Liver (tissue), 8 donors: ENCODE measurements at regions not wholly inside any gene's neighbourhood (a gene's known extent, or its start where the extent isn't known, plus 50 kb on each side); places are given as distances from the start of the nearest gene placed in this dataset.

ENCODE experiments used
- DNase-seq: peaks from one replicate; pipeline ENCODE4 v3.0.0-alpha.2; 2017; ENCODE audit warnings: low spot score
- H3K27ac ChIP-seq, 2 donors: one replicate each; pipeline ENCODE4 v1.7.0; 2013; ENCODE audit warnings: inconsistent platforms in 2 of 2, low read length in 2 of 2, control low read depth in 1 of 2, low read depth in 1 of 2, mild to moderate bottlenecking in 1 of 2
- H3K27me3 ChIP-seq, 4 donors: one replicate each; pipeline versions ENCODE4 v1.6.1 to v1.7.0; 2013; ENCODE audit warnings: low read length in 3 of 4, inconsistent platforms in 1 of 4, mild to moderate bottlenecking in 1 of 4, moderate library complexity in 1 of 4; ENCODE audit not compliant: control insufficient read depth in 4 of 4, insufficient read depth in 4 of 4
- H3K36me3 ChIP-seq, 4 donors: one replicate each; pipeline versions ENCODE4 v1.6.1 to v1.7.0; 2013; ENCODE audit warnings: low read length in 3 of 4, mild to moderate bottlenecking in 3 of 4, low read depth in 1 of 4, moderate library complexity in 1 of 4; ENCODE audit not compliant: control insufficient read depth in 4 of 4, insufficient read depth in 3 of 4
- H3K4me1 ChIP-seq, 4 donors: one replicate each; pipeline versions ENCODE4 v1.6.1 to v1.7.0; 2013; ENCODE audit warnings: low read length in 3 of 4, mild to moderate bottlenecking in 3 of 4, moderate library complexity in 1 of 4; ENCODE audit not compliant: control insufficient read depth in 4 of 4, insufficient read depth in 4 of 4
- H3K4me3 ChIP-seq, 3 donors: one replicate each; pipeline versions ENCODE4 v1.6.1 to v1.7.0; 2013; ENCODE audit warnings: low read length in 3 of 3, control low read depth in 1 of 3, low read depth in 1 of 3, mild to moderate bottlenecking in 1 of 3
- H3K9ac ChIP-seq, 2 donors: one replicate each; pipeline ENCODE4 v1.7.0; 2013; ENCODE audit warnings: low read length in 2 of 2, mild to moderate bottlenecking in 2 of 2, moderate library complexity in 2 of 2, control low read depth in 1 of 2, low read depth in 1 of 2
- H3K9me3 ChIP-seq, 4 donors: one replicate each; pipeline versions ENCODE4 v1.6.1 to v1.7.0; 2013; ENCODE audit warnings: low read length in 3 of 4; ENCODE audit not compliant: control insufficient read depth in 4 of 4
- EGR1 ChIP-seq, 2 donors: IDR thresholded peaks; 2 replicates each; pipeline ENCODE4 v1.6.1; 2016 to 2018; ENCODE audit warnings: antibody characterized with exemption in 2 of 2, low read depth in 2 of 2
- FOXA1 ChIP-seq: IDR thresholded peaks from 2 replicates; pipeline ENCODE4 v1.6.1; 2016; ENCODE audit warnings: antibody characterized with exemption
- FOXA2 ChIP-seq: IDR thresholded peaks from 2 replicates; pipeline ENCODE4 v1.6.1; 2016; ENCODE audit warnings: antibody characterized with exemption
- GABPA ChIP-seq, 2 donors: IDR thresholded peaks in 1 of 2; conservative IDR thresholded peaks in 1 of 2; 2 replicates each; pipeline ENCODE4 v1.6.1; 2016; ENCODE audit warnings: antibody characterized with exemption in 2 of 2, mild to moderate bottlenecking in 1 of 2, moderate library complexity in 1 of 2
- HNF4A ChIP-seq, 2 donors: conservative IDR thresholded peaks; 2 replicates each; pipeline ENCODE4 v1.6.1; 2016; ENCODE audit warnings: antibody characterized with exemption in 2 of 2, mild to moderate bottlenecking in 2 of 2
- HNF4G ChIP-seq: IDR thresholded peaks from 2 replicates; pipeline ENCODE4 v1.6.1; 2016; ENCODE audit warnings: antibody characterized with exemption
- JUND ChIP-seq, 2 donors: IDR thresholded peaks; 2 replicates each; pipeline ENCODE4 v1.6.1; 2016; ENCODE audit warnings: antibody characterized with exemption in 2 of 2
- NR2F2 ChIP-seq: IDR thresholded peaks from 2 replicates; pipeline ENCODE4 v1.6.1; 2016; ENCODE audit warnings: antibody characterized with exemption
- RAD21 ChIP-seq, 2 donors: IDR thresholded peaks; 2 replicates each; pipeline ENCODE4 v1.6.1; 2016; ENCODE audit warnings: antibody characterized with exemption in 2 of 2, mild to moderate bottlenecking in 2 of 2
- RXRA ChIP-seq, 2 donors: IDR thresholded peaks; 2 replicates each; pipeline ENCODE4 v1.6.1; 2017 to 2018; ENCODE audit warnings: antibody characterized with exemption in 2 of 2, mild to moderate bottlenecking in 1 of 2
- SP1 ChIP-seq: IDR thresholded peaks from 2 replicates; pipeline ENCODE4 v1.6.1; 2018; ENCODE audit warnings: antibody characterized with exemption, mild to moderate bottlenecking
- TAF1 ChIP-seq: conservative IDR thresholded peaks from 2 replicates; pipeline ENCODE4 v1.6.1; 2016; ENCODE audit warnings: antibody characterized with exemption, mild to moderate bottlenecking
- YY1 ChIP-seq: IDR thresholded peaks from 2 replicates; pipeline ENCODE4 v1.6.1; 2016; ENCODE audit warnings: antibody characterized with exemption, mild to moderate bottlenecking
- WGBS: extraction: QIAGEN DNeasy Blood & Tissue Kit; methylation state at CpG from one replicate; pipeline ENCODE4 v1.1.7; 2013; 5-methylcytosine and 5-hydroxymethylcytosine counted together
- TF ChIP-seq, protein P1 (sequence below): IDR thresholded peaks from 2 replicates; pipeline ENCODE4 v1.6.1; 2016; ENCODE audit warnings: antibody characterized with exemption, mild to moderate bottlenecking
- TF ChIP-seq, protein P2 (sequence below): IDR thresholded peaks from 2 replicates; pipeline ENCODE4 v1.6.1; 2016; ENCODE audit warnings: antibody characterized with exemption
- TF ChIP-seq, protein P3 (sequence below): IDR thresholded peaks from 2 replicates; pipeline ENCODE4 v1.6.1; 2016; ENCODE audit warnings: antibody characterized with exemption
- TF ChIP-seq, protein P4 (sequence below): IDR thresholded peaks from 2 replicates; pipeline ENCODE4 v1.6.1; 2016; ENCODE audit warnings: antibody characterized with exemption
- TF ChIP-seq, protein P5 (sequence below): fragments of 150-350 bp; IDR thresholded peaks from 2 replicates; pipeline ENCODE4 v1.5.1; 2017; ENCODE audit warnings: improper control_type of control experiment, low read depth, low read length; ENCODE audit not compliant: missing input control
- donor health status: healthy.
- donor health status: healthy.
- donor health status: healthy.
- donor health status: healthy.
- donor health status: healthy.

DNA sequence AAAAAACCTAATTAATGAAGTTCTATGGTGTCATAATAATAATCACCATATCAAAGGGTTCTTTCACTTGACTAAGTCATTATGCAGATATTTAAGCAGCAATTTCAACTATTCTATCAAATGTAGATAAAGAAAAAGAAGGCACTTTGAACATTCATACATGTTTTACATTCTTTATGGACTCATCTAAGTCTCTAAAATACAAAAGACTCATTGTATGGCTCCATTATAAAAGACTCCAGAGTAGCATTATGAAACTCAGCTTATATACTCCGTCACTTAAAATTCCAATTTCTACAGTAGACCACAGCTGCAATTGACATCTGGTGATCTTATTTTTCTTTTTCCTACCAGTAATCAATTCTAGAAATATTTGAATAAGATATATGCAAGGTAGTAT is 173.5 kb upstream of the KIF2B start:
- peaks cover 0 to 2% (median 0%) of the 10 kb centered on the region in 4 donors for H3K27me3 ChIP-seq
- H3K4me1 ChIP-seq = no peaks in the 10 kb centered on the region
- H3K27ac ChIP-seq = no peak overlapping the region
- H3K36me3 ChIP-seq = no peaks in the 10 kb centered on the region
- H3K9ac ChIP-seq = no peak overlapping the region
- no peak for DNase-seq
- TF ChIP-seq RXRA (IDR thresholded peaks at IDR 0.05) (no peak), NR2F2 (no peak), EGR1 (IDR thresholded peaks at IDR 0.05; ENCODE audit: low read depth in 2 of 2) (no peak), JUND (IDR thresholded peaks at IDR 0.05) (no peak), RAD21 (IDR thresholded peaks at IDR 0.05) (no peak), FOXA1 (no peak), SP1 (no peak), GABPA (IDR thresholded peaks at IDR 0.05 in 1 of 2, conservative IDR thresholded peaks at IDR 0.05 in 1 of 2) (no peak), YY1 (no peak), HNF4G (no peak), FOXA2 (no peak)
- TF ChIP-seq, protein P1, sequence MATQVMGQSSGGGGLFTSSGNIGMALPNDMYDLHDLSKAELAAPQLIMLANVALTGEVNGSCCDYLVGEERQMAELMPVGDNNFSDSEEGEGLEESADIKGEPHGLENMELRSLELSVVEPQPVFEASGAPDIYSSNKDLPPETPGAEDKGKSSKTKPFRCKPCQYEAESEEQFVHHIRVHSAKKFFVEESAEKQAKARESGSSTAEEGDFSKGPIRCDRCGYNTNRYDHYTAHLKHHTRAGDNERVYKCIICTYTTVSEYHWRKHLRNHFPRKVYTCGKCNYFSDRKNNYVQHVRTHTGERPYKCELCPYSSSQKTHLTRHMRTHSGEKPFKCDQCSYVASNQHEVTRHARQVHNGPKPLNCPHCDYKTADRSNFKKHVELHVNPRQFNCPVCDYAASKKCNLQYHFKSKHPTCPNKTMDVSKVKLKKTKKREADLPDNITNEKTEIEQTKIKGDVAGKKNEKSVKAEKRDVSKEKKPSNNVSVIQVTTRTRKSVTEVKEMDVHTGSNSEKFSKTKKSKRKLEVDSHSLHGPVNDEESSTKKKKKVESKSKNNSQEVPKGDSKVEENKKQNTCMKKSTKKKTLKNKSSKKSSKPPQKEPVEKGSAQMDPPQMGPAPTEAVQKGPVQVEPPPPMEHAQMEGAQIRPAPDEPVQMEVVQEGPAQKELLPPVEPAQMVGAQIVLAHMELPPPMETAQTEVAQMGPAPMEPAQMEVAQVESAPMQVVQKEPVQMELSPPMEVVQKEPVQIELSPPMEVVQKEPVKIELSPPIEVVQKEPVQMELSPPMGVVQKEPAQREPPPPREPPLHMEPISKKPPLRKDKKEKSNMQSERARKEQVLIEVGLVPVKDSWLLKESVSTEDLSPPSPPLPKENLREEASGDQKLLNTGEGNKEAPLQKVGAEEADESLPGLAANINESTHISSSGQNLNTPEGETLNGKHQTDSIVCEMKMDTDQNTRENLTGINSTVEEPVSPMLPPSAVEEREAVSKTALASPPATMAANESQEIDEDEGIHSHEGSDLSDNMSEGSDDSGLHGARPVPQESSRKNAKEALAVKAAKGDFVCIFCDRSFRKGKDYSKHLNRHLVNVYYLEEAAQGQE = no peak
- H3K4me3 ChIP-seq = no peak overlapping the region
- WGBS = 86% methylated on average over 1 of the region's 1 CpG
- H3K9me3 ChIP-seq = peaks cover 0 to 2% (median 0%) of the 10 kb centered on the region in 4 donors

DNA sequence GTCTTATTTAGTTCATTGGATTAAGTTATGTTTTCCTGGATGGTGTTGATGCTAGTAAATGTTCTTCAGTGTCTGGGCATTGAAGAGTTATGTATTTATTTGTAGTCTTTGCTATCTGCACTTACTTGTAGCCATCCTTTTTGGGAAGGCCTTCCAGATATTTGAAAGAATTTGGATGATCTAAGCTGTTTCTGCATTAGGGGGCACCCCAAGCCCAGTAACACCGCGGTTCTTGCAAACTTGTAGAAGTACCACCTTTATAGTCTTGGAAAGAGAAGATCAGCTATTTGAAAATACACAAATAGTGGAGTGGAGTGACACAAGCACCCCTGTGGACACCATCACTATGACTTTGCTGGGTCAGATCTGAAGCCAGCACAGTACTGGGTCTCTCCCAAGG is 175.9 kb upstream of the KIF2B start:
- WGBS = 94% methylated on average over 2 of the region's 2 CpGs

More for the DNA sequence above, 175.9 kb upstream of the KIF2B start:
- H3K36me3 ChIP-seq = no peaks in the 10 kb centered on the region
- peaks cover 0 to 1% (median 0%) of the 10 kb centered on the region in 4 donors for H3K9me3 ChIP-seq
- no peak for DNase-seq
- no peaks in the 10 kb centered on the region for H3K4me1 ChIP-seq
- H3K27ac ChIP-seq = no peak overlapping the region
- TF ChIP-seq YY1 = no peak
- TF ChIP-seq, protein P2, sequence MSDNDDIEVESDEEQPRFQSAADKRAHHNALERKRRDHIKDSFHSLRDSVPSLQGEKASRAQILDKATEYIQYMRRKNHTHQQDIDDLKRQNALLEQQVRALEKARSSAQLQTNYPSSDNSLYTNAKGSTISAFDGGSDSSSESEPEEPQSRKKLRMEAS = no peak
- TF ChIP-seq TAF1 = no peak
- TF ChIP-seq FOXA2 = no peak
- TF ChIP-seq GABPA (IDR thresholded peaks at IDR 0.05 in 1 of 2, conservative IDR thresholded peaks at IDR 0.05 in 1 of 2) = no peak
- TF ChIP-seq, protein P1 = no peak
- no peak for TF ChIP-seq SP1
- TF ChIP-seq FOXA1 = no peak
- TF ChIP-seq RXRA (IDR thresholded peaks at IDR 0.05) = no peak
- TF ChIP-seq EGR1 (IDR thresholded peaks at IDR 0.05; ENCODE audit: low read depth in 2 of 2) = no peak
- no peak for TF ChIP-seq HNF4A (conservative IDR thresholded peaks at IDR 0.05)
- TF ChIP-seq, protein P3, sequence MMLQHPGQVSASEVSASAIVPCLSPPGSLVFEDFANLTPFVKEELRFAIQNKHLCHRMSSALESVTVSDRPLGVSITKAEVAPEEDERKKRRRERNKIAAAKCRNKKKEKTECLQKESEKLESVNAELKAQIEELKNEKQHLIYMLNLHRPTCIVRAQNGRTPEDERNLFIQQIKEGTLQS = no peak
- no peak for TF ChIP-seq NR2F2
- no peak for TF ChIP-seq HNF4G
- TF ChIP-seq, protein P4, sequence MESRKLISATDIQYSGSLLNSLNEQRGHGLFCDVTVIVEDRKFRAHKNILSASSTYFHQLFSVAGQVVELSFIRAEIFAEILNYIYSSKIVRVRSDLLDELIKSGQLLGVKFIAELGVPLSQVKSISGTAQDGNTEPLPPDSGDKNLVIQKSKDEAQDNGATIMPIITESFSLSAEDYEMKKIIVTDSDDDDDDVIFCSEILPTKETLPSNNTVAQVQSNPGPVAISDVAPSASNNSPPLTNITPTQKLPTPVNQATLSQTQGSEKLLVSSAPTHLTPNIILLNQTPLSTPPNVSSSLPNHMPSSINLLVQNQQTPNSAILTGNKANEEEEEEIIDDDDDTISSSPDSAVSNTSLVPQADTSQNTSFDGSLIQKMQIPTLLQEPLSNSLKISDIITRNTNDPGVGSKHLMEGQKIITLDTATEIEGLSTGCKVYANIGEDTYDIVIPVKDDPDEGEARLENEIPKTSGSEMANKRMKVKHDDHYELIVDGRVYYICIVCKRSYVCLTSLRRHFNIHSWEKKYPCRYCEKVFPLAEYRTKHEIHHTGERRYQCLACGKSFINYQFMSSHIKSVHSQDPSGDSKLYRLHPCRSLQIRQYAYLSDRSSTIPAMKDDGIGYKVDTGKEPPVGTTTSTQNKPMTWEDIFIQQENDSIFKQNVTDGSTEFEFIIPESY = no peak
- TF ChIP-seq RAD21 (IDR thresholded peaks at IDR 0.05) = no peak
- TF ChIP-seq, protein P5, sequence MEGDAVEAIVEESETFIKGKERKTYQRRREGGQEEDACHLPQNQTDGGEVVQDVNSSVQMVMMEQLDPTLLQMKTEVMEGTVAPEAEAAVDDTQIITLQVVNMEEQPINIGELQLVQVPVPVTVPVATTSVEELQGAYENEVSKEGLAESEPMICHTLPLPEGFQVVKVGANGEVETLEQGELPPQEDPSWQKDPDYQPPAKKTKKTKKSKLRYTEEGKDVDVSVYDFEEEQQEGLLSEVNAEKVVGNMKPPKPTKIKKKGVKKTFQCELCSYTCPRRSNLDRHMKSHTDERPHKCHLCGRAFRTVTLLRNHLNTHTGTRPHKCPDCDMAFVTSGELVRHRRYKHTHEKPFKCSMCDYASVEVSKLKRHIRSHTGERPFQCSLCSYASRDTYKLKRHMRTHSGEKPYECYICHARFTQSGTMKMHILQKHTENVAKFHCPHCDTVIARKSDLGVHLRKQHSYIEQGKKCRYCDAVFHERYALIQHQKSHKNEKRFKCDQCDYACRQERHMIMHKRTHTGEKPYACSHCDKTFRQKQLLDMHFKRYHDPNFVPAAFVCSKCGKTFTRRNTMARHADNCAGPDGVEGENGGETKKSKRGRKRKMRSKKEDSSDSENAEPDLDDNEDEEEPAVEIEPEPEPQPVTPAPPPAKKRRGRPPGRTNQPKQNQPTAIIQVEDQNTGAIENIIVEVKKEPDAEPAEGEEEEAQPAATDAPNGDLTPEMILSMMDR = no peak
- TF ChIP-seq JUND (IDR thresholded peaks at IDR 0.05) = no peak
- no peak overlapping the region for H3K4me3 ChIP-seq
- no peaks in the 10 kb centered on the region for H3K27me3 ChIP-seq
- no peak overlapping the region for H3K9ac ChIP-seq
